ENCODE measurements at regions not wholly inside any gene's neighbourhood (a gene's known extent, or its start where the extent isn't known, plus 50 kb on each side); places are given as distances from the start of the nearest gene placed in this dataset.

DNA sequence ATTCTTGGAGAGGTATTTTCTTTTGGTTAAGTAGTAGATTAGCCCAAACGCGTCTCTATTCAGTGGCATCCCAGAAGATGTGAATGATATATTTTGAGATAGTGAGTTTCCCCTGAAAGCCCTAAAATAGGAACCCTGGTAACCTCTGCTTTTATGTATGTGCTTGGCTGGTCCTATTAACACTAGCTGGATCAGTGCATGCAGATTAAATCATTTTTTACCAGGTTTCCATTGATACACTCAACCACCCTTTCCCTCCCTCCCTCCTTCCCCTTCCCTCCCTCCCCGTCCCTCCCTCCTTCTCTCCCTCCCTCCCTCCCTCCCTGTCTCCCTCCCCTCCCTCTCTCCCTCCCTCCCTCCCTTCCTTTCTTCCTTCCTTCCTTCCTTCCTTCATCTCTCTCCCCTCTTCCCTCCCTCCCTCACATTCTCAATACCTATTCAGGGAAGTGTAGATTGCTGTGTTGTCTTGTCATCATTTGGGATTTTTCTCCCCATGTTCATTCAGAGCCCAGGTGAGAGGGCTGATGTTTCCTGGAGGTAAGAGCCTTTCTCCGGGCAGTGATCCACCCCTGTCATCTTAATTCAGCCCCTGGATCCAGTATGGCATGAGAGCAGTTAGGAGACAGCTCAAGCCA lies 406.8 kb downstream of the PRDM2 start:
- no peak for DNase-seq

DNA sequence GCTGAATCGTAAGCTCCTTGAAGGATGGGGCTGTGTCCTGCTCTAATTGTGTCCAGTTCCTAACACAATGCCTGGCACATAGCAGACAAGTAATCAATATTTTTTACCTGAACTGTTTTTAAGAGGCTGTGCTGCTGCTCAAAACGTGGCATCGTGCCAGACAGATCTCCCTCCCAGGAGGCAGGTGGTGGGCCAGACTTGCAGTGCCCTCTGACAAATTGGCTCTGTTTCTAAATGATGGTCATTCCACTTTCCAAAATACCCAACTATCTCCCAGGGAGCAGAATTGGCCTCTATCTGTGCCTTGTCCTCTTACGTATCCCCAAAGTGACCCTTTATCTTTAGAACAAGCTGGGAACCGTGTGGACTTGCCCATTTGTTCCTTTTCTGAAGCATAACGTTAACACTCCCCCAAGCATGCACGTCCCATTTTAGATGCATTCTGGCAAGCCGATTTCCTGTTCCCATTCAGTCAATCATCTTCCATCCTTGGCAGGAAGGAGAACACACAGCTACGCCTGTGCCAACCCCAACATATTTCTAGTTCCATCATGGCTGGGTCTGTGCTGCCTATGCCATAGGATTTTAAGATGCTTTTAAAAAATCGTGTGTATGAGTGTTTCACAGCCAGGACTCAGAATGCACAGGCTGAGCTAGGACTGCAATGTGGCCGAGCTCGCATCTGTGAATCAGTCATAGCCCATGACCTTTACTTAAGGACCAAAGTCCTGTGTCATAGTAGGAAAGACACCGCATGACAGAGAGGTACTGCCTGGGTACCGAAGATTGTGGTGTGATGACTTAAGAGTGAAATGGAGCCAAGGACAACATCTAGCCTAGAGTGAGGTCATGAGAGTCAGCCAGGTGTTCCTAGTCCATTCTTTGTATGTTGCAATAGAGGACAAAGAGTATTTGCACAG lies 408.6 kb downstream of the PRDM2 start:
- no peak for DNase-seq

DNA sequence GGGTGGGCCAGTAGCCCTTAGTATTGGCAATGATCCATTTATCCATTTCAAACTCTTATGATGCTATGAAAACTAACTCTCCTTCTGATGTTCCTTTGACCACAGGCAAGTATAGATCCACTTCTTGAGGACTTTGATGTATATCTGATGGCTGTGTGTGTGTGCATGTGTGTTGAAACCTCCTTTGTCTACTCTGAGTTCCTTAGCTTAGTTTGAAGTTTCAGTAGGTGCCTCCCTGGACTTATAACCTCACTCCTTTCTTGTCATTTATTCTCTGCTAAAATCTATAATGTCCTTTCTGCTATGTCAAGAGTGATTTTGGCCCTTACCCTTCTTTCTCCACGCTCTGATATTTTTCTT lies 409.3 kb downstream of the PRDM2 start:
- no peak for DNase-seq

DNA sequence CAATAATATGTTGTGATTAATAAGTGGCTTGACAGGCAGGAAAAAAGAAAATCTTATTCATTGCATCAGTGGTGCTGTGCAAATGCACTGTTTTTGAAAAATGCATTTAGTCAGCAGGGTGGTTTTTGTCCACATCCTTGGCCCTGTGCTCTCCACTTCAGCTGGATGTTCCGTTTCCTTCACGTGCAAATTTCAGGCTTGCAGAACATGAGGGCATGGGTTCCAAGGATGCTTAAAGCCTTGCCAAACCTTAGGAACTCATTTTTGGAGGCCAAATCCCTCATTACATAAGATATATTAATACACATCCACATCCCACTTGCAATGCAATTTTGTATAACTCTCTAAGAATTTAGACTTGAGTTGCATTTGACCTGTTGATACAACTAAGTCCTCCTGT lies 410.1 kb downstream of the PRDM2 start:
- no peak for DNase-seq

DNA sequence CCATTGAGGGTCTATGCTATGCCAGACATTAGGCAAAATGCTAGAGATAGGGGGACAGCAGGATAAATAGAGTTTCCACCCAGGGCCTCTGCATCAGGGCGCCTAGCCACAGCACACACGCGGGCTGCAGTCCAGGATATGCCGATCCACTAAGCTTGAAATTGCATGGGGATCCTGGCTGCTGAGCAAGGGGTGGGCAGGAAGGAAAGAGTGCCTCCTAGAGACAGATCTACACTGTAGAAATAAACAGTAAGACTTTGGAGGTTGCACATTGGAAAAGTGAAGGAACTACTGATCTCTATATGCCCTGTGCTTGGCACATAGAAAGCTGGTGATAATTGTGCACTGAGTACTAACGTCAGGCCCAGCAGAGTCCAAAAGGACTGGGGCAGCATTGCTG lies 411.1 kb downstream of the PRDM2 start:
- DNase-seq = no peak

DNA sequence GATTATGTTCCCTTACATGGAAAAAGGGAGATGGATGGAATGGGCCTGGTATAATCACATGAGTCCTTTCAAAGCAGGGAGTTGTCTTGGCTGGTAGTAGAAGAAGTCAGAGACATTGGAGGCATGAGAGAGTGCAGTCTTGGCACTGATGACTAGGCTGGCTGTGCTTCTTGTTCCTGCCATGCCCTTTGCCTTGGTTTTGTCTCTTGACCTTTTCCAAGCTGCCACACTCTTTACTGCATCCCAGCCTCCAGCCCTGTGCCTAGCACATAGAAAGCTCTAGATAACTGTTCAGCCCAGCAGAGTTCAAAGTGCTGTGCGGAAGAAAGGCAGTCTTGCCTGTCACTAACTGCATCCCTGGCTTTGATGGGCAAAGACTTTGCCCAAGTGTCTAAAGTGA lies 412.6 kb downstream of the PRDM2 start:
- DNase-seq = no peak

DNA sequence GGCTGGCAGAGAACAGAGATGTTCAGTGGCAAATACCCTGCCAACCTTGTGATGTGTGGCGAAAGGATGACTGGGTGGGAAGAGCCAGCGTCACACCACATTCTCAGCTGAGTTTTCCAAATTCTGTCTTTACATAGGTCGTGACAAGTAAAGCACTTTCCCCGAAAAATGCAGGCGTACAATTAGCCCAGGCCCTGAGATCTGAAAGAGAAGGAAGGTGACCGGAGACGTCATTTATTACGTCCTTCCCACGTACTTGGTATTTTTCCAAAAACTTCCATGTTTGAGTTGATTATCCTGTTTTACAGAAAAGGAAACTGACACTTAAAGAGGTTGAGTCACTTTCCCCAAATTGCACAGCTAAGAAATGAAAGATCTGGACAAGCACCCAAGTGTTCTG lies 413.3 kb downstream of the PRDM2 start:
- no peak for DNase-seq

DNA sequence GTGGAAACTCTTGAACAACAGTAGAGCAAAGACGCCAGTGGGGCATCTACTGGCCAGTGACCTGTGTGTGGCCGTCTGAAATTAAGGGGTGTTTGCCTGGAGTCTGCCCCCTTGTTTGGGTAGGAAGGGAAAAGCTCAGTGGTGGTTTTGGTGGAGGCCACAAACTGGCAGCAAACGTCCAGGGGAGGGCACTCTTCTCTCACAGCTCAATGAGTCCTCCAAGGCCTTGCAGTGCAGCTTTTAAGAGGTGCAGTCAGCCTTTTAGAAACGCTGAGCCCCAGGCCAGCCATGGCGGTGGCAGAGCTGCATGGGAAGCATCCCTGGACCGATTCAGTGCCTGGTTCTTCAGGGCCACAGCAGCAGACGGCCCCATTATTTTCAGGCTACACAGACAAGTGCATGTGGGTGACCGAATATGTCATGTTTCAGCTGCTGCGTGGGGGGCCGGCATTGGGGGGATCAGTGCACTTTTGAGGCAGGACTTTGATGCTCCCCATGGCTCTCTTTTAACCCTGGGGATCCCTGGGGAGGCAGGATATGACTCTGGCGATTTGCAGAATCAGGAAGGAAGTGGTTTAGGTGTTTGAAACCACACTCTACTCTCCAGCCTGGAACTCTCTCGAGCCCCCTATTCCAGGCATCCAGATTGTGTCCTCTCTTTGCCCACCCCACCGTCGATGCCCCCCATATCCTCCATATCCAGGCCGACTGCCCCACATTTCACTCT lies 414.0 kb downstream of the PRDM2 start:
- no peak for DNase-seq

DNA sequence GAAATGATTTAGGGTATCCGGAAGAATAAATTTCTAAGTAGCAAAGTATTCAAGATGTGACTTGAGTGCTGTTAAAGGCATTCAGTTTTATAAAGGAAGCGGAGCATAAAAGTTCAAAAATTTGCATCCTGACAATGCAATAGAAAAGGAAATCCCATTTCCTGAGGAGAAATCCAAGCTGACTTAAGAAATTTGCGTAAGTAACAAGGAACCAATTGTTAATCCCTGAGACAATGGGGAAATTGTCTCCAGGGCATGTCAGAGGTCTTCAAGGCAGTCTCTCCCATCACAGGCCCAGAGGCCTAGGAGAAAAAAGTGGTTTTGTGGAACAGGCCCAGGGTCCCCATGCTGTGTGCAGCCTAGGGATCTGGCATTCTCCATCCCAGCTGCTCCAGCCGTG lies 416.0 kb downstream of the PRDM2 start:
- DNase-seq = no peak

DNA sequence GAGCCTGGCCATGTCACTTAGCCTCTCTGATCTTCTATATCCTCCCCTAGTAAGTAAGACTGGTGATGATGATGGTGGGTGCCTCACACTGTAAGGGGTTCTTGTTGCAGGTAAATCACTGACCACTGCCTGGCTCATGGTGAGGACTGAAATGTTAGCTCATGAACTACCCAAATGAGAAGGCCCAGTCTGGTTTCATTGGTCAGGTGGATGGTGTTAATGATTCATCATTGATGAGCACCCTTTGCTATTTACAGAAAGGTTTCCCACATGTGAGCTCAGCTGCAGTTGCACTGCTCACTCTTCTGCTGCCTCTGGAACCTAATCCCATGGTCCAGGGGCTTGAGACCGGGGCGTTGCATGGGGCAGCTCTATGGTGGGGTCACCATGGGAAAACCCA lies 417.7 kb downstream of the PRDM2 start:
- DNase-seq = no peak

DNA sequence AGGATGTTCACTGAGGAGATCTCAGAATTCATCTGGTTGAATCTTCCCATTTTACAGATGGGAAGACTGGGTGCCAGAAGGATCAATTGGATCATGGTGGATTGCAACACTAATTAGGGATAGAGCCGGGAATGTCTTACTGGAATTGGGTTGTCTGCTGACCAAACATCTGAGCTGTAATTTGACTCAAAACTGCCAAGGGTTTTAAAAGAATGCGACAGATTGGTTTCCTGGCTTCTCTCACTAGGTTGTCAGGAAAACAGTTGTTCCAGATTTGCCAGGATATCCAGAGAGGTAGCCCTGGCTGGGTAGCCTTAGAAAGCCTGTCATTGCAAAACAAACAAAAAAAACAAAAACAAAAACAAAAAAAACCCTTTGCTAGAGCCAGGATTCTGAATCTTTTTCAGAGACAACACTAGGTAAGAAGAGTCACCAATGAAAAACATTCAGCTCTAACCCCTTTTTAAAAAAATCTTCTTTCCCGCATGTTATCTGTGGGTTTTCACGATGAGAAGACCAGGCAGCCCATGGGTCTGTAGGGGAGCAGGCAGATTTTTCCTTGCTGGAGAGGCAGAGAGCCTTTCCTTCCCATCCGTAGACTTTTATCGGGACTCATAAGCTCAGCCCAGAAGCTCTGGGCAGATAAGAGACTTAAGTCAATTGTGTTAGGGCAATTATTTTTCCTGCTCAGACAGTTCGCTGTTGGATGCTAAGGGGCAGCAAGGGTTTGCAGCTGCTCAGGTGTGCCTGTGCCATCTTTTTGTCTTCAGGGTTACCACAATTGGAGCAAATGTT lies 418.9 kb downstream of the PRDM2 start:
- DNase-seq = no peak

DNA sequence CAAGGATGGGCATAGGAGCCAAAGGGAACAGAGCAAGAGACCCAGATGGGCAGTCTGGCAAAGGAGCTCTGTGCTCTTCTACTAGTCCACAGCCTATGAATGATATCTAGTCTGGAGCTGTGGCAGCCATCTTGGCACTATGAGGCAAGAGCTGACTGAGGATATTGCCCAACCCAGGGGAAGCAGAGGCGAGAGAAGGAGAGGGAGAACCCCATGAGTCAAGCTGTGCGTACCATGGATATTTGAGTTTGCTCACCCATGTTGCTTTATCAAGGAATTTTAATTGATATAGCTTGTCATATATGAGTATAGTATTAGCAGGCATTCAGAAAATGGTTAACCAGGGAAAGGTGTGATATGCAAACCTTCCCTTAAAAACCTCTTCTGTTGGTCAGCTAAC lies 420.9 kb downstream of the PRDM2 start:
- no peak for DNase-seq

DNA sequence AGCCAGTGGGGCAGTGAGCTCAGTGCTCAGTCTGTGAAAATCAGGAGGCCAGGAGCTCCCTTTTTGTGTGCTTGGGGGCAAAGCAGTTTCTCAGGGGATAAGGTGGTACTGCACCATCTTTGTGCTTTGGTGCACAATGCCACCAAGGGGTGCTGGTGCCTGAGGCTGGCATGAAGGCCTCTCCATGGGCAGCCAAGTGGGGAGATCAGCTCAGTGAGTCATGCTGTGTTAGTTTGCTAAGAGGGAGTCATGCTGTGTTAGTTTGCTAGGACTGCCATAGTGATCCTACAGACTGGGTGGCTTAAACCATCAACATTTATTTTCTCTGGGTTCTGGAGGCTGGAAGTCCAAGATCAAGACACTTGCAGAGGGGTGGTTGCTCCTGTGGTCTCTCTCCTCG lies 428.1 kb downstream of the PRDM2 start:
- DNase-seq = no peak

DNA sequence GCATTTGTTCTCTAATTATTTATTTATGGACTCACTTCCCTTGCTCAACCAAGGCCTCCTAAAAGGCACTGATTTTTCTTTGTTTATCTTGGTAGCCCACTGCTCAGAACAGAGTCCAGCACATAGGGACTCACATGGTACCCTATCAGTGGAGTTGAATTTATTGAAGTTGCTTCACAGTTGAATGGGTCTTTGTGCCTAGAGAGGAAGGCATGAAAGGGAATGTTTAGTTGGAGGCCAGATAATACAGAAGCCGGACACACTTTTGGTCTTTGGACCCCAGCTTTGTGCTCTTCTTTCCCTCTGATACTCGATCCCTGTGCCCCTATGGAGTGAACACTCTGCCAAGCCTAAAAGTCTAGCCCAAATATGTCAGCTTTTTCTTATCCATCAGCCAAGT lies 429.0 kb downstream of the PRDM2 start:
- DNase-seq = no peak

DNA sequence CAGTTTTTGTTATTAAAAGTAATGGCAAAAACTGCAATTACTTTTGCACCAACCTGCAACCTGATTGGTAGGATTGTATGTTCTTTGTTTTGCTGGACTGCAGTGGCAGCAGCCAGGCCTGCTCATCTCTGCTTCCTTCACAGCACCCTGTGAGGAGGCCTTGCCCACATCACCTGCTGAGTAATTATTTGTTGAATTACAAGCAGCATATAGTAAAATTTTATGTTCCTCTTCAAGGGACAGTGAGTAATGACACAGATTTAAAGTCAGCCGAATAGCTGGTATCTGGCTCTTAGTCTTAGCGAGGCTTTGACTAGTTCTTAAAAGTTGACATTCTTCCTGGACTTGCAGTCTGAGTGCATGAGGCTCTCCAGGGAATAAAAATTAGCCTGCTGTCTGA lies 435.1 kb downstream of the PRDM2 start:
- DNase-seq = no peak

DNA sequence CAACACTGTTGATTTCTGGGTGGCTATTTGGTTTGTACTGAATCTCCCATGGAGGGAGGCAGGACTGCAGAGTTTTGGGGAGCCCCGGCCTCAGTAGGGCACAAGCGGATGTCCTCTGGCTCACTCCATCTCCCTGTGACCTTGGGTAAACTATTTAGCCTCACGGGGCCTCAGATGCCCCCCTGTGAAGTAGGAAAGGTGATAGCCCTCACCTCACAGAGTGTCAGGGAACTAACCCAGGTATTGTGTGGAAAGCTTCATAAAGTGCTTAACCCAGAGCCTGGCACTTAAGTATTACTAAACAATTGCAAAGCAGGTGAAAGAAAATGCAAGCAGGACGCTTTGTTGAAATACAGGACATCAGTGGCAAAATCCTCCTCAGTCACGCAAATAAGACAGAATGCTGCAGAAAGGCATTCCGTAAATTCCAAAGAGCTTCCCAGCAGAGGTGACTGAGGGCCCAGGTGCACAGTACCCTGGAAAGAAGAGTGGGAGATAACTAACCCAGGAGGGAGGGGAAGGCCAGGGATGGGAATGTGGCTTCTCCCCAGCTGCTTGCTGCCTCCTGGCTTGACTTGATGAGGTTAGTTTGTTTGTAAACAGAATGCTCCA lies 436.3 kb downstream of the PRDM2 start:
- no peak for DNase-seq

DNA sequence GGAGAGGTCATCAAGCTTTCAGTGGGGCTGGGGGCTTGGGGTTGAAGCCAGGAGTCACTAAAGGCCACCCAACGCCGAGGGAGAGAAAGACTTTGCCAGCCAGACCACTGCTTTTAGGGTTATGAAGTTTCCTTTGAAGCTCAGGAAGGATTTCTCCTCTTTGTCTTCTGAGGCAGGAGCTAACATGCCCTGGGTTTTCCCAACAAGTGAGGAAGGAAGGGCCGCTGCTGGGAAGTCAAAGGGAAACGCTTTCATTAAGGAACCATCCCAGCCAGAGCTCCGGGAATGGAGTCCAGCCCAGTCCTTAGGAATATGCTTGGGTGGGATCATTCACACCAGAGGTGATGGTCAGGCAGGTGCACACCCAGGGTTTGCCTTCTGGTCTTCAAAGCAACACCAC lies 436.9 kb downstream of the PRDM2 start:
- DNase-seq = no peak

DNA sequence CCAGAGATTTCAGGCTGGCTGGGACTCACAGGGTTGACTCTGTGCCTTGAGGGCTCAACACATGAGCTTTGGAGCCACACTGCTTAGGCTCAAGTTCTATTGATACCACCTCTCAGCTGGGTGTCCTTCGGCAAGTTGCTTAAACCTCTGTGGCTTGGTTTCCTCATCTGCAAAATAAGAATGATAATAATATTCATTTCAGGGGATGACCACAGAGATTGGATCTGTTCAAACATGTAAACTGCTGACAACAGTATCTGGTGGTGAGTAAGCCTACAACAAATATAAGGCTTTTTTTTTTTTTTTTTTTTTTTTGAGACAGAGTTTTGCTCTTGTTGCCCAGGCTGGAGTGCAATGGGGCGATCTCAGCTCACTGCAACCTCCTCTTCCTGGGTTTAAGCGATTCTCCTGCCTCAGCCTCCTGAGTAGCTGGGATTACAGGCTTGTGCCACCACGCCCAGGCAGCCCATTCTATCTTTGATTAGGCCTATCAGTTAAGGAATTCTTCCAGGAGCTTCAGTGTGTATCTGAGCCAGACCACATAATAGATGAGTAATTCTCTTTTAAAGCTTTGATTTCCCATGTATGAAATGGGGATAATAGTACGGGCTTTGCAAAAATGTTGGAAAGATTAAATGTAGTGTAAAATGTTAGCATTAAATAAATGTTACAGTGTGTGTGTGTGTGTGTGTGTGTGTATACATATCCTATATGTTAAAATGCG lies 437.6 kb downstream of the PRDM2 start:
- DNase-seq = no peak

DNA sequence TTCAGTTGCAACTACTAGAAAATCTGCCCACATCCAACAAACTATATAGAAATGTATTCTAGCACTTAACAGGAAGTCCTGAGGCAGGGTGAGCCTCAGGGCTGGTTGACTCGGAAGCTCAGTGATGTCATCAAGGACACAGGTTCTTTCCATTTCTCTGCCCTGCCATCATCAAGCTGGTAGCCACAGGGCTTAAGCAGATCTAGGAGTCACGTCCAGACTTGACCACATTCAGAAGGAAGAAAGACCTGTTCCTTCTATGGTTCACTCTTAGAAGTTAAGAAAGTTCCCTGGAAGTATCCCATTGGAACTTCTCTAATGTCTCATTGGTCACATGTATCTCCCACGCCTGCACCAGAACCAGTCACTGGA lies 438.1 kb downstream of the PRDM2 start:
- DNase-seq = no peak

DNA sequence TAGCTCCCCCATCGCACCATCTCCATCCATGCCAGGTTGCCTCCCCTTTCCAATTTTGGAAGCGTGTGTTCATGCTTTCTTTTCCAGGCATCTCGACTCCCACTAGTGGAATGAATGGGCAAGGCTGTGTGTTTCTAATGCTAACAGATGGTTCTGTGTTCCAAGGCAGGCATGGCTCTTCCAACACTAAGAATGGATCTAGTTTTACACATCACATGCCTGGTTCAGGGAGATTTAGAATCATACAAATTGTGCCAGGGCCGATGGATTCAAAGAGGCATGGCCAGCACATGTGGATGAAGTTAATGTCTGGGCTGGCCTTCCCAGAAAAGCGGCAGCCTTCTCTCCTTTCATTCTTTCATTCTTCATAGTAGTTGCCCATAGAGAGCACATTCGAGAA lies 438.7 kb downstream of the PRDM2 start:
- no peak for DNase-seq

DNA sequence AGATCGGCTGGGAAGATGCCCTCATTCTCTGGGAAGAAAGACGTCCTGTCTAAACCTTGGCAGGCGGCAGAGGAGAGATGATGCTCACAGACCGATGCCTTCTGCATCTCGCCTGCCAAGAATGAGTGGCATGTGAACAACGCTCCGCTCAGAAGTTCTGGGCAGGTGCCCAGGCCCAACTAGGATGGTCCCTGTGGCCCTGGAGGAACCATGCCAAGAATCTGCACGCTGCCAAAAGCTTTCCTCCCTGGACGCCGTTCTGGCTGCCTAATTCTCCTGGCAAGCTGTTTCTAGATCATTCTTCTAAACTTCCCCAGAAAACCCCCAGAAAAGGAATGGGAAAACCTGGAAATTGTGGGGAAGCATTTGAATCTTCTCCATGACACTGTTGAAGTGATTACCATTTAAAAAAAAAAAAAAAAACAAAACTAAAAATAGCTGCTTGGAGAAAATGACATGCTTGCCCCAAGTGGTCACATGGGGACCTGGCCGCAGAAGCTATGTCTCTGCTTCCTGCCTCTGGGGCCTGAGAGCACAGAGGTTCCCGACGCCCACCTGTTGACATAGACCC lies 440.9 kb downstream of the PRDM2 start:
- DNase-seq = no peak

DNA sequence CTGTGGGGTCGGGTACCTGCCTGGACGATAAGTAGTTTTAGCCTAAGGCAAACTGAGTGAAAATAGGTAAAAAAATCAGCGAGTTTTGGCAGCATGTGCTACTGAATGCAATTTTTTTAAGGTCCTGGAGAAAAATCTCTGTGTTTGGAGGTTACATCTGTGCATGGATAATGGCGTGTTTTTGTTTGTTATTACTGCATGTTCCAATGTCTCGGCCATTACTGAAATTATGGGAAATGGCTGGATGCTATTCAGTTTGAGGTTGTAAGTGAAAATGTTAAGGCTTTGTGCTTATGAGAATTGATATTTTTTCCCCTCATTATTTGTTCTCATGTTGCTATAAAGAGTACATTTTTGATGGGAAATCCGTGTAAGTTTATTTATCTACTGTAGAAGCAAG lies 441.7 kb downstream of the PRDM2 start:
- no peak for DNase-seq
